ENCODE measurements at regions not wholly inside any gene's neighbourhood (a gene's known extent, or its start where the extent isn't known, plus 50 kb on each side); places are given as distances from the start of the nearest gene placed in this dataset.

GRCh38 chr13:22263185-22263584 lies 592.3 kb downstream of the FGF9 start:
- no peak overlapping the region for H3K4me2 ChIP-seq (ENCODE audit: extremely low read depth, insufficient read depth, low read length)
- no peaks in the 10 kb centered on the region for H3K4me1 ChIP-seq (ENCODE audit: control insufficient read depth, extremely low read depth, insufficient read depth, low read length)
- H3K27me3 ChIP-seq (ENCODE audit: control insufficient read depth, insufficient read depth, low read length): no peaks in the 10 kb centered on the region
- no peak overlapping the region for H3K9ac ChIP-seq (ENCODE audit: insufficient read depth, low read length)
- H3K27ac ChIP-seq (ENCODE audit: insufficient read depth, low read length): no peak overlapping the region
- no peak for DNase-seq (ENCODE audit: low read depth in 2 of 2)
- H4K20me1 ChIP-seq (ENCODE audit: control insufficient read depth, extremely low read depth, insufficient read depth, low read length): no peaks in the 10 kb centered on the region
- no peaks in the 10 kb centered on the region for H3K36me3 ChIP-seq (ENCODE audit: control insufficient read depth, insufficient read depth, low read length)
- no peaks in the 10 kb centered on the region for H3K79me2 ChIP-seq (ENCODE audit: control insufficient read depth, insufficient read depth, low read length)
- TF ChIP-seq CTCF (conservative IDR thresholded peaks at IDR 0.05 in 1 of 2, IDR thresholded peaks at IDR 0.05 in 1 of 2; ENCODE audit: low read depth in 1 of 2, low read length in 2 of 2) (no peak), EZH2 (IDR thresholded peaks at IDR 0.05; ENCODE audit: low read length, missing control alignments) (no peak)
- H2AFZ ChIP-seq (ENCODE audit: low read length): no peak overlapping the region
- H3K9me3 ChIP-seq (ENCODE audit: control insufficient read depth, insufficient read depth, low read depth, low read length): no peaks in the 10 kb centered on the region
- no peak overlapping the region for H3K4me3 ChIP-seq (replicated peaks in 1 of 4; ENCODE audit: control extremely low read depth in 1 of 4, insufficient read depth in 1 of 4, low read depth in 3 of 4, low read length in 4 of 4)

GRCh38 chr13:22265563-22265962 lies 594.7 kb downstream of the FGF9 start:
- H3K9me3 ChIP-seq (ENCODE audit: control insufficient read depth, insufficient read depth, low read depth, low read length): no peaks in the 10 kb centered on the region
- H3K27me3 ChIP-seq (ENCODE audit: control insufficient read depth, insufficient read depth, low read length): no peaks in the 10 kb centered on the region
- DNase-seq (ENCODE audit: low read depth in 2 of 2): no peak
- no peaks in the 10 kb centered on the region for H3K4me1 ChIP-seq (ENCODE audit: control insufficient read depth, extremely low read depth, insufficient read depth, low read length)
- H3K4me3 ChIP-seq (replicated peaks in 1 of 4; ENCODE audit: control extremely low read depth in 1 of 4, insufficient read depth in 1 of 4, low read depth in 3 of 4, low read length in 4 of 4): no peak overlapping the region
- no peak overlapping the region for H2AFZ ChIP-seq (ENCODE audit: low read length)
- no peak overlapping the region for H3K4me2 ChIP-seq (ENCODE audit: extremely low read depth, insufficient read depth, low read length)
- H4K20me1 ChIP-seq (ENCODE audit: control insufficient read depth, extremely low read depth, insufficient read depth, low read length): no peaks in the 10 kb centered on the region
- no peak overlapping the region for H3K27ac ChIP-seq (ENCODE audit: insufficient read depth, low read length)
- no peaks in the 10 kb centered on the region for H3K36me3 ChIP-seq (ENCODE audit: control insufficient read depth, insufficient read depth, low read length)
- no peak for TF ChIP-seq EZH2 (IDR thresholded peaks at IDR 0.05; ENCODE audit: low read length, missing control alignments)
- no peak for TF ChIP-seq CTCF (conservative IDR thresholded peaks at IDR 0.05 in 1 of 2, IDR thresholded peaks at IDR 0.05 in 1 of 2; ENCODE audit: low read depth in 1 of 2, low read length in 2 of 2)
- no peak overlapping the region for H3K9ac ChIP-seq (ENCODE audit: insufficient read depth, low read length)
- H3K79me2 ChIP-seq (ENCODE audit: control insufficient read depth, insufficient read depth, low read length): no peaks in the 10 kb centered on the region

GRCh38 chr13:22270881-22271280 lies 600.0 kb downstream of the FGF9 start:
- H3K27me3 ChIP-seq (ENCODE audit: control insufficient read depth, insufficient read depth, low read length): no peaks in the 10 kb centered on the region
- H3K36me3 ChIP-seq (ENCODE audit: control insufficient read depth, insufficient read depth, low read length): no peaks in the 10 kb centered on the region
- H3K4me2 ChIP-seq (ENCODE audit: extremely low read depth, insufficient read depth, low read length): no peak overlapping the region
- no peaks in the 10 kb centered on the region for H3K79me2 ChIP-seq (ENCODE audit: control insufficient read depth, insufficient read depth, low read length)
- H3K4me1 ChIP-seq (ENCODE audit: control insufficient read depth, extremely low read depth, insufficient read depth, low read length): no peaks in the 10 kb centered on the region
- DNase-seq (ENCODE audit: low read depth in 2 of 2): no peak
- no peak overlapping the region for H2AFZ ChIP-seq (ENCODE audit: low read length)
- no peaks in the 10 kb centered on the region for H4K20me1 ChIP-seq (ENCODE audit: control insufficient read depth, extremely low read depth, insufficient read depth, low read length)
- H3K9me3 ChIP-seq (ENCODE audit: control insufficient read depth, insufficient read depth, low read depth, low read length): no peaks in the 10 kb centered on the region
- TF ChIP-seq CTCF (conservative IDR thresholded peaks at IDR 0.05 in 1 of 2, IDR thresholded peaks at IDR 0.05 in 1 of 2; ENCODE audit: low read depth in 1 of 2, low read length in 2 of 2): no peak
- no peak for TF ChIP-seq EZH2 (IDR thresholded peaks at IDR 0.05; ENCODE audit: low read length, missing control alignments)
- H3K4me3 ChIP-seq (replicated peaks in 1 of 4; ENCODE audit: control extremely low read depth in 1 of 4, insufficient read depth in 1 of 4, low read depth in 3 of 4, low read length in 4 of 4): no peak overlapping the region
- H3K27ac ChIP-seq (ENCODE audit: insufficient read depth, low read length): no peak overlapping the region
- no peak overlapping the region for H3K9ac ChIP-seq (ENCODE audit: insufficient read depth, low read length)
